IMR-90 (cell line): ENCODE measurements at regions not wholly inside any gene's neighbourhood (a gene's known extent, or its start where the extent isn't known, plus 50 kb on each side); places are given as distances from the start of the nearest gene placed in this dataset.

Experiments used
- ATAC-seq: fragments of 200-7000 bp; cut with Tn5 transposase; 2 replicates; pipeline ENCODE4 v1.9.1; 2020; ENCODE audit warnings: low read depth, mild to moderate bottlenecking, moderate library complexity
- BruUV-seq: library from RNA; stranded (reverse); fragments of 400-500 nt; replicated peaks from 2 replicates; lab custom pipeline; 2021; lab: Mats Ljungman, UMichigan
- CTCF ChIA-PET: fragments of 300-600 bp; formaldehyde crosslinking; extraction: SDS; loops from one replicate; lab custom pipeline; 2021; ENCODE audit warnings: antibody characterized with exemption; lab: Yijun Ruan, JAX
- POLR2A ChIA-PET: fragments of 300-600 bp; sonication (Branson Sonifier 250); formaldehyde crosslinking; loops from one replicate; lab custom pipeline; 2022; ENCODE audit warnings: antibody characterized with exemption; ENCODE audit not compliant: unreplicated experiment; lab: Charles Lee
- DNase-seq: peaks from one replicate; pipeline ENCODE4 v3.0.0; 2013
- H2AFZ ChIP-seq: replicated peaks from 2 replicates; pipeline ENCODE3; 2013; ENCODE audit warnings: low read length, mild to moderate bottlenecking; ENCODE audit not compliant: poor library complexity
- H2AK5ac ChIP-seq: 2 replicates; pipeline ENCODE4 v1.6.1; 2013; ENCODE audit warnings: low read depth, low read length, inconsistent platforms
- H2AK9ac ChIP-seq: replicated peaks from 2 replicates; pipeline ENCODE3; 2013; ENCODE audit warnings: mild to moderate bottlenecking, low read depth, low read length, moderate library complexity; ENCODE audit not compliant: poor library complexity
- H2BK120ac ChIP-seq: 2 replicates; pipeline ENCODE4 v1.6.1; 2013; ENCODE audit warnings: low read depth, low read length, inconsistent platforms
- H2BK15ac ChIP-seq: 3 replicates; pipeline ENCODE4 v1.6.1; 2013; ENCODE audit warnings: low read depth, low read length, inconsistent platforms
- H2BK20ac ChIP-seq: 2 replicates; pipeline ENCODE4 v1.6.1; 2013; ENCODE audit warnings: low read depth, mild to moderate bottlenecking, inconsistent platforms, low read length, moderate library complexity
- H2BK5ac ChIP-seq: 2 replicates; pipeline ENCODE4 v1.6.1; 2013; ENCODE audit warnings: mild to moderate bottlenecking, low read depth, low read length, inconsistent platforms; ENCODE audit not compliant: poor library complexity, severe bottlenecking
- H3K14ac ChIP-seq: replicated peaks from 2 replicates; pipeline ENCODE4 v1.6.1; 2013; ENCODE audit warnings: low read depth, low read length, inconsistent platforms
- H3K18ac ChIP-seq: 2 replicates; pipeline ENCODE4 v1.6.1; 2013; ENCODE audit warnings: low read depth, low read length, control low read depth
- H3K23ac ChIP-seq: 2 replicates; pipeline ENCODE4 v1.6.1; 2013; ENCODE audit warnings: low read depth, low read length, inconsistent platforms
- H3K27ac ChIP-seq: 2 replicates; pipeline ENCODE4 v1.5.1; 2013; ENCODE audit warnings: mild to moderate bottlenecking, control low read depth, low read length; ENCODE audit not compliant: insufficient read depth
- H3K27me3 ChIP-seq: 2 replicates; pipeline ENCODE4 v1.6.1; 2013; ENCODE audit warnings: low read length; ENCODE audit not compliant: control insufficient read depth, insufficient read depth
- H3K36me3 ChIP-seq: 2 replicates; pipeline ENCODE4 v1.6.1; 2013; ENCODE audit warnings: low read length, mixed read lengths; ENCODE audit not compliant: control insufficient read depth, insufficient read depth
- H3K4ac ChIP-seq: 2 replicates; pipeline ENCODE4 v1.6.1; 2013; ENCODE audit warnings: low read depth, low read length, inconsistent platforms
- H3K4me1 ChIP-seq: 2 replicates; pipeline ENCODE4 v1.6.1; 2013; ENCODE audit warnings: low read length, mixed read lengths; ENCODE audit not compliant: control insufficient read depth, insufficient read depth
- H3K4me2 ChIP-seq: 2 replicates; pipeline ENCODE4 v1.6.1; 2013; ENCODE audit warnings: low read depth, mild to moderate bottlenecking, control low read depth, low read length, moderate library complexity
- H3K4me3 ChIP-seq: 2 replicates; pipeline ENCODE4 v1.5.1; 2013; ENCODE audit warnings: low read depth, mild to moderate bottlenecking, control low read depth, low read length, moderate library complexity; ENCODE audit not compliant: insufficient read depth
- H3K56ac ChIP-seq: 2 replicates; pipeline ENCODE4 v1.6.1; 2013; ENCODE audit warnings: low read length, inconsistent platforms; ENCODE audit not compliant: insufficient read depth; ENCODE audit errors: extremely low read depth
- H3K79me1 ChIP-seq, 2 experiments: 2 replicates each; pipeline ENCODE4 v1.6.1; 2013; ENCODE audit warnings: low read length in 2 of 2, inconsistent platforms in 1 of 2, low read depth in 1 of 2
- H3K9ac ChIP-seq: 2 replicates; pipeline ENCODE4 v1.6.1; 2013; ENCODE audit warnings: low read depth, low read length, control low read depth
- H3K9me1 ChIP-seq: 2 replicates; pipeline ENCODE4 v1.6.1; 2013; ENCODE audit warnings: low read length, inconsistent platforms; ENCODE audit not compliant: insufficient read depth
- H3K9me3 ChIP-seq: 2 replicates; pipeline ENCODE4 v1.6.1; 2013; ENCODE audit warnings: low read length; ENCODE audit not compliant: control insufficient read depth, insufficient read depth
- H4K20me1 ChIP-seq: 2 replicates; pipeline ENCODE4 v1.6.1; 2013; ENCODE audit warnings: low read length, inconsistent platforms; ENCODE audit not compliant: insufficient read depth
- H4K5ac ChIP-seq: 2 replicates; pipeline ENCODE4 v1.6.1; 2013; ENCODE audit warnings: mild to moderate bottlenecking, low read depth, low read length, control low read depth
- H4K8ac ChIP-seq, 2 experiments: 2 replicates each; pipeline ENCODE4 v1.6.1; 2013; ENCODE audit warnings: low read depth in 2 of 2, low read length in 2 of 2, control low read depth in 1 of 2, inconsistent platforms in 1 of 2
- H4K91ac ChIP-seq: 2 replicates; pipeline ENCODE4 v1.6.1; 2013; ENCODE audit warnings: low read depth, low read length, inconsistent platforms; ENCODE audit not compliant: insufficient read depth
- BHLHE40 ChIP-seq: fragments of 150-350 bp; IDR thresholded peaks from 2 replicates; pipeline ENCODE4 v1.6.1; 2016; ENCODE audit warnings: mild to moderate bottlenecking, low read depth, low read length
- CHD1 ChIP-seq: IDR thresholded peaks from 2 replicates; pipeline ENCODE4 v1.6.1; 2012; ENCODE audit warnings: low read depth, low read length, improper control_type of control experiment
- CTCF ChIP-seq: conservative IDR thresholded peaks from 2 replicates; pipeline ENCODE4 v1.5.1; 2012; ENCODE audit warnings: mild to moderate bottlenecking, low read depth, low read length, improper control_type of control experiment
- MXI1 ChIP-seq: IDR thresholded peaks from 2 replicates; pipeline ENCODE4 v1.6.1; 2012; ENCODE audit warnings: low read depth, mild to moderate bottlenecking, low read length, moderate library complexity, borderline replicate concordance
- NFE2L2 ChIP-seq: fragments of 150-350 bp; IDR thresholded peaks from 2 replicates; pipeline ENCODE4 v1.6.1; 2016; ENCODE audit warnings: low read depth, mild to moderate bottlenecking, low read length
- POLR2A ChIP-seq: IDR thresholded peaks from 2 replicates; pipeline ENCODE4 v1.6.1; 2012; ENCODE audit warnings: mild to moderate bottlenecking, low read depth, low read length
- RCOR1 ChIP-seq: IDR thresholded peaks from 2 replicates; pipeline ENCODE4 v1.6.1; 2012; ENCODE audit warnings: mild to moderate bottlenecking, low read length, improper control_type of control experiment; ENCODE audit not compliant: insufficient replicate concordance
- RFX5 ChIP-seq: IDR thresholded peaks from 2 replicates; pipeline ENCODE4 v1.8.0; 2012; ENCODE audit warnings: low read depth, mild to moderate bottlenecking, low read length, moderate library complexity
- SMC3 ChIP-seq: fragments of 150-350 bp; IDR thresholded peaks from 2 replicates; pipeline ENCODE4 v1.6.1; 2016; ENCODE audit warnings: low read depth, mild to moderate bottlenecking, antibody characterized with exemption, low read length, moderate library complexity
- USF2 ChIP-seq: fragments of 150-350 bp; IDR thresholded peaks from 2 replicates; pipeline ENCODE4 v1.6.1; 2017; ENCODE audit warnings: mild to moderate bottlenecking, antibody characterized with exemption, low read length, low read depth
- WGBS, 2 experiments: methylation state at CpG; one replicate each; pipeline versions ENCODE4 v1.1.5 to v1.1.7; 2013; ENCODE audit warnings: missing lambda C conversion rate in 2 of 2; ENCODE audit not compliant: insufficient read length in 1 of 2; ENCODE audit errors: extremely low coverage in 2 of 2; 5-methylcytosine and 5-hydroxymethylcytosine counted together
- dilution Hi-C: fragments of 300-500 bp; cut with HindIII; formaldehyde crosslinking; loops from one replicate; pipeline ENCODE4 v1.14.3; 2018; ENCODE audit warnings: low sequenced_read_pairs; ENCODE audit not compliant: unreplicated experiment
- in situ Hi-C: fragments of 300-500 bp; cut with MboI; formaldehyde crosslinking; loops from 3 replicates; pipeline ENCODE4 v1.14.3; 2019; ENCODE audit warnings: low sequenced_read_pairs, inconsistent platforms, mixed read lengths
- intact Hi-C: fragments of 100-400 bp; cut with micrococcal nuclease; formaldehyde crosslinking; loops from 2 replicates; pipeline ENCODE4 v1.10.0; 2022

GRCh38 chr6:114520976-114521375, 178.2 kb upstream of the HS3ST5 start:
- DNase-seq (no peak), ATAC-seq (no peak)
- no peaks in the 10 kb centered on the region for H3K36me3 ChIP-seq
- H3K23ac ChIP-seq: no peak overlapping the region
- H3K27me3 ChIP-seq: no peaks in the 10 kb centered on the region
- intact Hi-C loops (no loop called here), dilution Hi-C loops (no loop called here), in situ Hi-C loops (no loop called here)
- no peak overlapping the region for H4K5ac ChIP-seq
- H3K9ac ChIP-seq: no peak overlapping the region
- no peak overlapping the region for H4K91ac ChIP-seq
- no peaks in the 10 kb centered on the region for H4K20me1 ChIP-seq
- no peak overlapping the region for H2AFZ ChIP-seq
- H3K4me1 ChIP-seq: no peaks in the 10 kb centered on the region
- H2BK15ac ChIP-seq: no peak overlapping the region
- no peak overlapping the region for H3K4me3 ChIP-seq
- H3K9me1 ChIP-seq: no peaks in the 10 kb centered on the region
- H2AK9ac ChIP-seq: no peak overlapping the region
- POLR2A ChIA-PET: no interaction called here
- no peak overlapping the region for H3K56ac ChIP-seq
- no peak overlapping the region for H2BK5ac ChIP-seq
- no peak overlapping the region for H3K14ac ChIP-seq
- WGBS, 2 experiments: no CpG with 5 or more reads among the region's 3 CpGs
- CTCF ChIA-PET: no interaction called here
- H2AK5ac ChIP-seq: no peak overlapping the region
- H4K8ac ChIP-seq: no peak overlapping the region
- H3K27ac ChIP-seq: no peak overlapping the region
- no peak for TF ChIP-seq POLR2A
- no peak for TF ChIP-seq RFX5
- TF ChIP-seq MXI1: no peak
- TF ChIP-seq CHD1: no peak
- TF ChIP-seq SMC3: no peak
- no peak for TF ChIP-seq NFE2L2
- no peak for TF ChIP-seq RCOR1
- no peak for TF ChIP-seq USF2
- TF ChIP-seq CTCF: no peak
- TF ChIP-seq BHLHE40: no peak
- no peak overlapping the region for H3K18ac ChIP-seq
- H3K9me3 ChIP-seq: peaks cover 2% of the 10 kb centered on the region; the same call in 1 of the 2 replicates
- no peak overlapping the region for H2BK120ac ChIP-seq
- H3K4ac ChIP-seq: no peak overlapping the region
- BruUV-seq: no TSS peak
- H2BK20ac ChIP-seq: no peak overlapping the region
- H3K4me2 ChIP-seq: no peak overlapping the region
- no peaks in the 10 kb centered on the region for H3K79me1 ChIP-seq
